HuH-7.5 (cell line): ENCODE measurements at regions not wholly inside any gene's neighbourhood (a gene's known extent, or its start where the extent isn't known, plus 50 kb on each side); places are given as distances from the start of the nearest gene placed in this dataset.
"Not testable (repeated sequence)": the region's sequence is repeated elsewhere in the genome, so short reads cannot be mapped to it uniquely, and the experiment has no call there.

Experiments
- DNase-seq: peaks from one replicate; pipeline ENCODE4 v3.0.0; 2011; ENCODE audit warnings: low spot score

DNA sequence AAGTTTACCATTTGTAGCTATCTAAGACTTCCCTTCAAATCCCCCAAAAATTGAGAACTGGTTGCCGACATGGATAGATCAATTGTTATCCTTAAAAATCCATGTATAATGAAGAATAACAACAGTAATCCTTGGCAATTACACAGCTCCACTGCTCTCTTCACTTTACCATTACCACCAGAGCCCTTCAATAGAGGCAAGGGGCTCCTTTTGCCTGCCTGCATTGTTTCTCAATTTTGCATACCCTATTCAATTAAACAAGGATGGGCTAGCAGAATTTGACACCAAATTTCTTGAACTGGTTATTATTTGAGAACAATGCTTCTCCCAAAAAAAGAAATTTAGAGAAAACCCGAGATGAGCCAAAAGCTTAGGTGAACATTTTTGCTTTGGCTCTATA, 387.8 kb upstream of the PKN2 start:
- DNase-seq: no peak

DNA sequence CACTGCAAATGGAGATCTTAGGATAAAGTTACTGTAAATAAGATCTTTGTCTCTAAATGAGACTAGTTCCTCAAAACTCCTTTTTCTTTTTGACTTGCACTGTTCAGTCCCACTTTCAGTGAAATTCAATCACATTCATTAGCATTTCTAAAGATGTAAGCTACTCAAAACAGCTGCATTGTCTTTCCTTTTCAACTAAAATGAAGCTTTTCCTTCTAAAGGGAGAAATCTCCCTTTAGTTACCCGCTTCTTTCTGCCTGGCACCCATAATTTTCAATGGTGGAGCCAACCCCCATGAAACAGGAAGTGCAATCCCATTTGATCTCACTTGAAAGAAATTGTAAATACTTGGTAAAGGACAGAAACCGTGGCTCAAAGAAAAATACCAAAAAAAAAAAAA, 387.4 kb upstream of the PKN2 start:
- DNase-seq: no peak

DNA sequence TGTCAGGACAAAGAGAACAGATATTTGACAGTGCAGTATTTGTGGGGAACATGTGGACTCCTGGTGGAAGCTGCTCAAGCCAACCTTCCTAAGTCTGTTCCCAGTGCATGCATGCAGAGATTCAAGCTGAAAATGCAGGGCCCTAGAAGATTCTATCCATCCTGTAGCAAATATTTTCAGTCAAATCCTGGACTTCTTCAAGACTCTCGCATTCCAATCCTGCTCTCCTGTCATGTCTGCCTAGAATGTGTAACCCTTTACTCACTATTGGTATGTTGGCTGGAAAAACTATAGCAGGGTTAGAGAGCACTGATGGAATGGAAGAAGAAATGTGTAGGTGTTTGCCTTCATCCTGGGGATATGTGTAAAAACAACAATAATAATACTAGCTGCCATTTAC, 385.6 kb upstream of the PKN2 start:
- no peak for DNase-seq

DNA sequence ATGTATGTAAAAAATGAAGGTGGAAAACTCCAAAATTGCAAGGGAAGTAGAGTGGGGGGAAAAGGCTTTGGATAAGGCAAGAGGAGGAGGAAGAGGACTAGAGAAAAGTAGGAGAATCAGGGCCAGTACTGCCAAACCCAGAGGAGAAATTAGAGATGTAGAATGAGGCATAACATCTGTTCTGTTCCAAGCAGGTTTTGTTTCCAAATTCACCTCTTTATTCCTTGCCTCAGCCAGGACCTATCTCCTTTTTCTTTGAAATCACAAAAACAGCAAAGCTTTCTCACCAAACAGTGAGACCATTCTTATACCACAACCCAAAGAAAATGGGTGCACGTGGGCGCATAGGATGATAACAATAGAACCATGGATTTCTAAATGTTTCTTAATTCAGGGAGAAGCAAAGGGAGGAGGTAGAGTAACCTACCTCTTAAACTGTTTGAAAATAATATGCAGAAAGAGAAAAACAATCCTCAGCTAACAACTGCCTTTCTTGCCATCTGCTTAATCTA, 383.3 kb upstream of the PKN2 start:
- DNase-seq: no peak

DNA sequence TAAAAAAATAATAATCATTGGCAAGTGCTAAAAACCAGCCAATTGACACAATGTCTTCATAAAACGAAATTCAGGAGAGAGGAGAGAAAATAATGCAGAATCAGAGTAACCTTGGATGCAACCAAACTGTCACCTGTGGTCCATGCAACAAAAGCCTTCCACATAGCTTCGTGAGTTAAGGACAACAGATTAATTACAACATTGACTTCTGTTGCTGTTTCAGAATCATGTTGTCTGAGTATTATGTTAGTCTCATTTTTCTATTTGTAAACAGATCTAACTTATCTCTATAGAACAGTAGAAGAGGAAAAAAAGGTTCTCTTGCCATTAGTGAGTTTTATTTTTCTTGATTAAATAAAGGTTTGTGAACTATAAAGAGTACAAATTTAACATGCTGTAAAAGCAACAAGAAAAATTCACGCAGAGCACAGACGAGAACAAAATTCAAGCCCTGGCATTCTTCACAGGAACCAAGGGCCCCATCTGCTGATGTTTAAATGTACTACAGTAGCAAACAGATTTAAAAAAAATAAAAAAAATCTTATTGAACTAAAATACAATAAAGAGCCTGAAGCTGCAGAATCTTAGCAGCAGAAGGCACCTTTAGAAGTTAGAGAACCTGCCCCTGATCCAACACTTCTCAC, 381.1 kb upstream of the PKN2 start:
- no peak for DNase-seq

DNA sequence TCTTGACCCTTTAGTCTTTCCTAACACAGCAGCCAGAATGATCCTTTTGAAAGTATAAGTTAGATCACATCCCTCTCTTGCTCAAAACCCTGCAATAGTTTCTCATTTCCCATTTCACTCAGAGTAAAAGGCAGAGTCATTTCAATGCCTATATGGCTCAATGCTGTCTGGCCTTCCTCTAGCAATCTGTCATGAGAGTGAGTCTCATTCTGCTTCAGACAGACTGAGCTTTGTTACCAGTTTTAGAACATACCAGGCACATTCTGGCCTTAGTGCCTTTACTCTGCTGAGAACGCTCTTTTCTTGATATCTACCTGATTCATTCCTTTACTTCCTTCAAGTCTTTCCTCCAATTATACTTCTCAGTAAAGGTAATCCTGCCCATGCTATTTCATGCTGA, 372.8 kb upstream of the PKN2 start:
- no peak for DNase-seq

DNA sequence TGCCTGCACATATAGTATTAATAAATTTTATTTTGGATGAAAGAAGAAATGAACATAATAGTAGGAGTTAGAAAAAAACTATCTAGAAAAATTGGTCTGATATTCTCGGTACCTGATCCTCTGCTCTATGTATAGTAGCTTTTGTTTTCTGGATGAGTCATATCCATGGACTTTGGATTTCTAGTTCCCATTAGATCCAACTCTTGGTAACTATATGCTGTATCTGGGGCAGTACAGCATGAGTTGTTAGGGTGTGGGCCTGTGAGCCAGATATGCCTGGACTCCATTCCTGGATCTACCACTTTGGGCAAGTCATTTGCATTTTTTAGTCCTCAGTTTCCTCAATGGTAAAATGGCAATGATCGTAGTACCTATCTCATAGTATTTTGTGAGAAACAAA, 372.2 kb upstream of the PKN2 start:
- DNase-seq: no peak

DNA sequence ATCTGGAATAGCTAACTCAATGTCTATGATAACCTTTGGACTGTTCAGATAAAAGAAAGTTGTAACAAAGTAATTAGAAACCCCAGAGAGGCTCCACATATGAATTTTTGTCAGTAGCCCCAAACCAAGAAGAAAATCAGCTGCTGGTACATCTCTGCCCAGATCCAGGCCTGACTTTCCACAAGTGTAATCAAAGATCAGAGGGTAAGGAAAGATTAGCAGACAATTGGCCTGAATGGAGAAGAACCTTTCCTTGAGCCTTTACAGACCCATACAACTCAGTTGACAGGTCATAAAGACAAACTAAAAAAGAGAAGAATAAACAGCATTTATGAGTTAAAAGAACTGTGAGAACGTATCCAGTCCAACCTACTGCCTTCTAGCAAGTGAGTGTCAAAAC, 366.7 kb upstream of the PKN2 start:
- no peak for DNase-seq

DNA sequence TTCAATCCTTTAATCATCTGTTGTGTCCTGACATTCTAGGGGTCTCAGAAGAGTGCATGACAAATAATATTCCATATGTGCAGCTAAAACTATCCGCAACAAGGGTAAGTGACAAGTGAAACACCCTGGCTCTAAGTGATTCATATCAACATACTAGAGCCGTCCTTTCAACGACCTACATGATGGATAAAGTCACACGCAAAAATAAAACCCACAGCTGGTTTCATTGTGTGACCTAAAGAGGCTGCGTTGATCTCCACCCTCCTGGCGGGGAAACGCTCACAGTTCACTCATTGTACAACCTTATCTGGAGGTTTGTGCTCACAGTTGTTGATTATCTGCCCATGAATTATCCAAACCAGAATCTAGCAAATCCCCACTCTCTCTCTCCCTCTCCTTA, 365.3 kb upstream of the PKN2 start:
- no peak for DNase-seq

DNA sequence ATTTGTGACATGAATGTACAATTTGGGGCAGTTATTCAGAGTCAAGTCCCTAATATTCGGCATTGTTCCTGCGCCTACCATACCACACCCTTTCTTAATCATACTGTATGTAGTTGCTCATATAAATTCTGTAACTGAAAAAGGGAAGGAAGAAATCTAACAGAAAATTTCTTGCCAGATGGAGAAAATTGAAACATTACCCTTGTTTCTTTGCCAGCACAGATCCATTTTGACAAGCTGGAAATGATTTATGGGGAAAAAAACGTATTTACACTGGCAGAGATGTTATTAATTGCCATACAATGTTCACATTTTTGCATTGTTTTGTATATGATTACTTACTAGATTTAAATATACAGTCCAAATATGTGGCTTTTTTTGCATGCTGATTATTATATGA, 363.8 kb upstream of the PKN2 start:
- no peak for DNase-seq

DNA sequence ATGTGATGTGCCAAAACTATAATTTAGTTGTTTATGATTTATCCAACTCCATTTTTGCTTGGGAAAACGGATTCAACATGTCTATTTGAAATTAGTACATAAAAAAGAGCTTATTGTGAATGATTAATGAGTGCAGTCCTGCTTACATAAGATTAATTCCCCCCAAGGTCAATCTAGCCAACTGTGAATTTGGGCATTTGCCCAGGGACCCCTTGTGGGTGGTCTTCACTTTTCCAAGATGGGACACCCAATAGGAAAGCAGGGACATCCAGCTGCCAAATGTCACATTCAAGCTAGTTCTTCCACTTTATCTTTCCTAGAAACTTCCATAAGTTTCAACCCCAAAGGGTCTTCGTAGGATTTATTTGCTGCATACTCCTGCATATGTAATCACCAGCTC, 362.4 kb upstream of the PKN2 start:
- no peak for DNase-seq

DNA sequence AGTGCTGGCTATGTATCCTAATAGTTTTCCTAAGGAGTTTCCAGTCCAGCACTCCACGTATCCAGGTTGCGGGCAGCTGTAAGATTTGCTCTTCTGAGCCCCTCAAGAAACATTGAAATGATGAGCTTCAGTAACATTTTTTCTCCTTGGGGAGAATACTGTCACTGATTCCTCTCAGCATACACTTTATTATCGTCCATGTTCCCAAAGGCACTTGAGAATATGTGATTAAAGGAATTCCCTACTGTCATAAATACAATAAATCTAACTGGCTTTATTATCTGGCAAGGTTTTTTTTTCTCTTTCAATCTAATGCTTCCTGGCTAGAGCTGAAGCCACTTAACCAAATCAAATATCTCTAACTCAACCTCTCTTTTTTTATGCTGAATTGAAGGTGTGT, 359.2 kb upstream of the PKN2 start:
- no peak for DNase-seq

DNA sequence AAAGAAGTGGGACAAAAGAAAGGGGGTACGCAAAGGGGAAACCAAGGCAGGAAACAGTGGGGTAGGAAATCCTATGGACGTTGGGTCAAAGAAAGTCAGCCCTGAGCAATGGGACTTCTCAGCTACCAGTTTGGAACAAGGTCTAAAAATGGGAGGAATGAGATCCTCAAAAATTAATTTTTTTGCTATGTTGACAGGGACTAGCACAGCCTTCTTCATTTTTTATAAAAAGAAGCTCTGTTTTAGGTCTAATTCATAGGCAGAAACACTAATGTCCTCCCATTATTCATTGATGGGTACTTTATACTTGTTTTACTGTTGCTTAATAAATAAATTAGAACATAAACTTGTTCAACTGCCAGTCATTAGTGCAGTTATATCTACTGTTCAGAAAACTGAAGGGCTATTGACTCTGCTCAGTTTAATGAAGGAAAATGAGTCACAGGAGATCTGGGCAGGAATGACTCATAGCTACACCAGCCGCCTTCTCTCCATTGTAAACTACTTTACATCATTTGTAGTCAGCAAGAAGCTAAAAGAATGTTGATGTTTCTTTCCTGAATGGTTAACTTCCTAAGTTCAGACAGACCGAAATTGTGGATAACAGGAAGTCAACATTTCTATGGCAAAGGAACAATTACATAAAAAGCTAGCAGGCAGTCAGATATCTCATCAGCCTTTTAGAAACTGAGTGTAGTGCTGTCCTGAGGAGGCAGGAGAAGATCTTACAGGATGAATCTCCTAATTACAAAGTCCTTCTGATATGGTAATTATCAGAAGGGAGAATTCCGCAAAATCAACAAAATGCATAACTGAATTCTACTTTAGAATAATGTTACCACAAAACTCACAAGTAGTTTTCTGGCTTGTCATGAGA, 356.4 kb upstream of the PKN2 start:
- DNase-seq: no peak

DNA sequence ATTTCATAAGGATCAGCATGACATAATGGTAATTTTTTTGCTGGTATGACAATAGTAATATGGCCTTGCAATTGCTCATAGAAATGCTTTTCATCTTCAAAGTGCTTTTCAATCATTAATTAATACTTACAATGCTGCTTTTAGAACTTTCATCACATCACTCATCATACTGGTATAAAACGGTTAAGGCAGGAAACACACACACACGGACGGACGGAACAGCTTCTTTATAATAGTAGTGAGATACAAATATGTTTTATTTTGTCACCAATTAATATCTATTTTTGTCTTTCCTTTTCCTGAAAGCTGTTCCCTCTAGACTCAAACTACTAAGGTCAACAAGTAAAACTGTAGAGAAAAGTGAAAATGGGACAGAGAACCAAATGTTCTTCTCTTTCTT, 353.9 kb upstream of the PKN2 start:
- DNase-seq: no peak

DNA sequence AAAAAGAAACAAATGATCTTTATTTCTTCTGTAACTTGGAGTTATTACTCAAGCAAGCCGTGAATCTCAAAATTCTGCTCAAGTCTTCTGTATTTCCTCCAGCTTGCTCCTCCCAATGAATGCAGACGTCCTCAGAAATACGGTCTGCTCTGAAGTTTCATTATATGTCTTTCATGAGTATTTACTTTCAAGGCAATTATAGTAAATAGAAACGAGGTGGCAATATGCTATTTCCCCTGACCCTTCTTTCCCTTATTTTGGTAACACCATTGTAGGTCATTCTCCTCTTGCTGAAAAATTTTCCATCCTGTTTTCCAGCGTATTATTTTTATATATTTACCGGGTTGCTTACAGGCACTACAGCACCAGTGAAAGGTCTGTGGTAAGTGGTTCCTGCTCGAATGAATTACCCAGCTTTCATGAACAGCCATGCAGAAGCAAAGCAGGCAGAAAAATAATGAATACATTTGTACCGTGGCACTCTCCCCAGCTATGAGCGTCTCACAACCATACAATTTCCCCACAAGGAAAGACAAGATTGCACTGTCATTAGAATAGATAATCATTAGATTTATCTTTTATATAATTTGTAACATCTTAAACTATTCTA, 350.9 kb upstream of the PKN2 start:
- DNase-seq: no peak

DNA sequence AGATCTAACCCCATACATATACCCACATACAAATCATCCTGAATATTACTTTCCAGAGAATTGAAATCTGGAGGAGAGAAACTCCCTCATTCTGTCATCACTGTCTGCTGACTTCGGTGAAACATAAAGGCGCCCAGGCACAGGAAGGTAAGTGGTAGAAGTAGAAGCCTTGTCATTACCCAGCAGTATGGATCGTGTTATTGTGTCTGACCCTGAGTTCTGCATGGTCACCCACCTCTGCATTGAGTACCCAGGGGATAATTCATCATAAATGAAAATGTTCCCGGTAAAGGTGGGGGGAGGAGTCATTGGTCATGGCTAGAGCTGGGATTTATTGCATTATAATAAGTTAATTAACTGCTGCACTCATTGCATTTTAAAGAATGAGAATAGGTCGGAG, 342.6 kb upstream of the PKN2 start:
- DNase-seq: no peak

DNA sequence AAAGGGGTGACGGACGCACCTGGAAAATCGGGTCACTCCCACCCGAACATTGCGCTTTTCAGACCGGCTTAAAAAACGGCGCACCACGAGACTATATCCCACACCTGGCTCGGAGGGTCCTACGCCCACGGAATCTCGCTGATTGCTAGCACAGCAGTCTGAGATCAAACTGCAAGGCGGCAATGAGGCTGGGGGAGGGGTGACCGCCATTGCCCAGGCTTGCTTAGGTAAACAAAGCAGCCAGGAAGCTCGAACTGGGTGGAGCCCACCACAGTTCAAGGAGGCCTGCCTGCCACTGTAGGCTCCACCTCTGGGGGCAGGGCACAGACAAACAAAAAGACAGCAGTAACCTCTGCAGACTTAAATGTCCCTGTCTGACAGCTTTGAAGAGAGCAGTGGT, 342.0 kb upstream of the PKN2 start:
- not testable (repeated sequence) for DNase-seq

DNA sequence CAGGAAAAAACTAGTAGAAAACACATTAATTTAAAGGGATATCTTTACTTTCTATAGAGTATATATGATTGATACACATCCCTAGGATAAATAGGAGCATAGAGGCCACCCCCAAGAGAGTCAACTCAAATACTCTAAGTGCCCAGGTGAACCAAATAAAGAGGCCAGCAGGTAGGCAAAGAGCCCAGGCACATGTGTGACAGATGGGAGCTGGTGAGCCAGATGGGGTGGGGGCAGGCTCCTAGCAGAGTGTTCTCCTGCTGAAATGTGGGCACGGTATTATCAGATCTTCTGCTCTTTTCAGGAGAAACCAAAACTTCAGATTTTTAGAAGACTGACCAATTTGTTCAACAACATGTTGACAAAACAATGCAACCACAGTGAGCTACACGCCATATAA, 333.4 kb upstream of the PKN2 start:
- no peak for DNase-seq

DNA sequence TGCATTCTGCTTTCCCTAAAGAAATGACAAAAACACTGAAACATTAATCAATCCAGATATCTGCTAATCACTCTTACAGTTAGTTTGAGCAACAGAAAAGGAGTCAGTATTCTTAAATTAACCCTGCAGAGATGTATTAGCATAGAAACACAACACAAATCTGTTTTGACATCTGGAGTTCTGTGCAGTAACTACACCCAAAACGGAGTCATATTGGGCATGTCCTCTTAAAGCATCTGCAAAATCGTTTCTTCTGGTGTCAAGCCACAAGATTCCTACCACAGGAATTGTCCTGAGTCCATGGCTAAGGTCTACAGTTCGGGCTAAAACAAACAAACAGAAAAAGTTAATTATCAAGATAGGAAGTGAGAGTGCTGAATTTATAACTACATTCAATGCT, 332.1 kb upstream of the PKN2 start:
- DNase-seq: no peak

DNA sequence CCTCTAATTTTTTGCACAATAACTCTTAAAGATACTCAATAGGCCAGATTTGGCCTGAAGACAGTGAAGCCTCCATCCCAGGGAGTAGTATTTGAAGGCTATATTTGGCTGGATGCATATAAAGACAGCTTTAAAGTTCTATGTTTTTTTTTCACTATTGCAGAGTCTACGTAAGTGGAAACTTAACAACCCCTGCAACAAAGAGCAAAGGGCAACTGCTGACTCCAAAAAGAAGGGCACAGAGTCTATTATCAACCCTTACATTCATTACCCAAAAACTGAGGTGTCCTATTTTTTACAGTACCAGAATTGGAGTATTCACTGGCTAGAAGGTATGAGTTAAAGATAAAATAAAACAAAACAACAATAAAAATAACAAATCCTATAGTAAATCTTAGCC, 329.8 kb upstream of the PKN2 start:
- DNase-seq: no peak

DNA sequence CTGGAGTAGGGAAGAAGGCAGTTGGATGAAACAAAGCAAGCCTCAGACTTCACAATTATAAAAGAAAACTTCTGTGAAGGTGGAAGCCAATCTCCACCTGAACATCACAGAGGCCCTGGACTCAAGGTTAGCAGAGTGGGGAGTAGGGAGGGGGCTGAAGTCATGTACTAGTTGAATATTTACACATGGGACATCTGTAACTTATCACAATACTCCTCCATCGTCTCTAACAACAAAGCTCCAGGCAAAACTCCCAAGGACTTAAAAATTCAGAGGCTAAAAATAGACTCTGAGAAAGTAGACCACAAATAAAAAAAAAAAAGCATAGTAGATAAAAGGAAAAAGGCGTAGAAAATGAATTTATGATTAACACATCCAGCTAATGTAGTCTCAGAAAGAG, 326.3 kb upstream of the PKN2 start:
- no peak for DNase-seq

DNA sequence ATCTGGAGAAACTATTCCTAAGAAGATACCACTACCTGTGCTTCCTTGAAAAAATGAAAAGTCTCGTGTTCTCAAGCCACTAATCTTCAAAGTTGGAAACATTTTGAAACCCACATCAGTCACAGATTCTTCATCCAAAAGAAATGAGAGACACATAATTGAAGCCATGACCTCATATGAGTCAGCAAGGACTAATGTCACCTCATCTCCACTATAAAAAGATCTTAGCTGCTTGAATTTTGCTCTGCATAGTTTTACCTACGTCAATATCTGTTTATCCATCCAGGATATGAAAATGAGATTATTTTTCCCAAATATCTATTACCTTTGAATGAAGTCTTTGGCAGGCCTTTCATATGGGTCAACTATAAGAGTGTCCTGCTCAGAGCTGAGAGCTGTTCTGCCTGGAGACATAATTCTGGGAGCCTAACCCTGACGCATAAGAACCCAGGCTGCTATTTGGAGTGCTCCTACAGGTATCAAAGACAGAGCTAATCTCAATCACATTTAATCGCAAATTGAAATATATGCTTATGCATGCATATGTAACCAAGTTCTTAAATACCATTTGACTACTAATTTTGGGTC, 312.5 kb upstream of the PKN2 start:
- no peak for DNase-seq

DNA sequence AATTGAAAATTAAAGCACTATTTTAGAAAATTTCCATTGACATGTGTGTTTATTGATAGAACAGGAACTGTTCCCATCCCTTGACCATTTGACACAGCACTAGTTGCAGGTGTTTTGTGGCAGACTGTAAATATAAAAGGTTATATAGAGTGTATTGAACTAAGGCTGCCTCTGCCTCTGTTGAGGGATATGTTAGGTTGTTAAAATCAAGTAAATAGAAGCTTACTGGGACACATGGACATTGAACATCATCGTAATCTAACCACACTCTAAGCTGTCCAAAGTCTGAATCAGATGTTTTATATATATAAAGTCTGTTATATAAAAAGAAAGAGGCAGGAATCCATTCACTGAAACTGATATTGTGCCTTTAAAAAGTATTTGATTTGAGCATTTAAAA, 308.1 kb upstream of the PKN2 start:
- DNase-seq: no peak
